ENCODE measurements at regions not wholly inside any gene's neighbourhood (a gene's known extent, or its start where the extent isn't known, plus 50 kb on each side); places are given as distances from the start of the nearest gene placed in this dataset.

DNA sequence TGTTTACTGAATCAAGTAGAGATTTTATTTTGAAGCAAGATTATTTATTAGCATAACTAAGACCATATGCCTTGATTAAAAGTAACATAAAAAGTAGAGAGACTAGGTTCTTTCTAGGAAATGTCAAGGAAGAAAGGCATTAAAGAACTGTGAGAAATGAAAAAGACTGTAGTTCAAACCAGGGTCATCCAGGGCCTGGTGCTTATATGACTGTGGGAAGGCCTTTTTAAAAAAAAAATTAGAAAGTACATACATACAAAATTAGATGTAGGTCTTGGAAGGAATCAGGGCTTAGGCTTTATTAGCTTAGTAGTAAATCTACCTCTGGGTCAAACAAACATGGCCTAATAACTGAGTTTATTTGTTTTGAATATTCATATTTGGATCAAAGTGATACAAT, 173.9 kb upstream of the TBL1XR1 start:
- H3K27ac ChIP-seq (ENCODE audit: low read depth, low read length): no peak overlapping the region
- no peak overlapping the region for H3K4me3 ChIP-seq (ENCODE audit: low read depth, low read length)
- TF ChIP-seq, protein P1, sequence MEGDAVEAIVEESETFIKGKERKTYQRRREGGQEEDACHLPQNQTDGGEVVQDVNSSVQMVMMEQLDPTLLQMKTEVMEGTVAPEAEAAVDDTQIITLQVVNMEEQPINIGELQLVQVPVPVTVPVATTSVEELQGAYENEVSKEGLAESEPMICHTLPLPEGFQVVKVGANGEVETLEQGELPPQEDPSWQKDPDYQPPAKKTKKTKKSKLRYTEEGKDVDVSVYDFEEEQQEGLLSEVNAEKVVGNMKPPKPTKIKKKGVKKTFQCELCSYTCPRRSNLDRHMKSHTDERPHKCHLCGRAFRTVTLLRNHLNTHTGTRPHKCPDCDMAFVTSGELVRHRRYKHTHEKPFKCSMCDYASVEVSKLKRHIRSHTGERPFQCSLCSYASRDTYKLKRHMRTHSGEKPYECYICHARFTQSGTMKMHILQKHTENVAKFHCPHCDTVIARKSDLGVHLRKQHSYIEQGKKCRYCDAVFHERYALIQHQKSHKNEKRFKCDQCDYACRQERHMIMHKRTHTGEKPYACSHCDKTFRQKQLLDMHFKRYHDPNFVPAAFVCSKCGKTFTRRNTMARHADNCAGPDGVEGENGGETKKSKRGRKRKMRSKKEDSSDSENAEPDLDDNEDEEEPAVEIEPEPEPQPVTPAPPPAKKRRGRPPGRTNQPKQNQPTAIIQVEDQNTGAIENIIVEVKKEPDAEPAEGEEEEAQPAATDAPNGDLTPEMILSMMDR (IDR thresholded peaks at IDR 0.05; ENCODE audit: low read depth, low read length): no peak
- H3K27me3 ChIP-seq (ENCODE audit: control insufficient read depth, insufficient read depth, low read length): no peaks in the 10 kb centered on the region
- CTCF ChIA-PET: interaction anchor here (1.0 kb wide), 1 partner anchor 9 kb away, joined by 8 read pairs; no protein-coding TSS in a partner anchor
- DNase-seq (ENCODE audit: low read depth, low spot score): no peak
- POLR2A ChIA-PET: no interaction called here
- no peaks in the 10 kb centered on the region for H3K9me3 ChIP-seq (ENCODE audit: control insufficient read depth, insufficient read depth, low read length)

DNA sequence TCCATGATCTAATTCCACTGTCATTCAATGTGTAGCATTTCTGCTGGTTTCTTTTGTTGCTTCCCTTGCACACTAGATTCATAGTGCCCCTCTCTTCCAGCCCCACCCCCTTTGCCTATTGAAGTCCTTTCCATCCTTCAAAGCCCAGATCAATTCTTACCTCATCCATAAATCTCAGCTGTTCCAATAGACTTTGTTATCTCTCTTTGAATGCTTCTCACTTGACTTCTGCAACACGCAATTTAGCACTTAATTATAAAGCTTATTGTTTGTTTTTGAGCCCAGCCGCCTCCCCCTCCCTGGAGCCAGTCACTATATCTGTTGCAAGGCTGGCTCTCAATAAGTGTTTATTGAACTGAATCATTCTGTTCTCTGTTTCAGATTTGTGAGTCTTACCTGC, 174.6 kb upstream of the TBL1XR1 start:
- TF ChIP-seq, protein P1 (IDR thresholded peaks at IDR 0.05; ENCODE audit: low read depth, low read length): no peak
- no peak for DNase-seq (ENCODE audit: low read depth, low spot score)
- POLR2A ChIA-PET: no interaction called here
- Histone ChIP-seq H3K27me3 (ENCODE audit: control insufficient read depth, insufficient read depth, low read length) (no peaks in the 10 kb centered on the region), H3K4me3 (ENCODE audit: low read depth, low read length) (no peak overlapping the region), H3K9me3 (ENCODE audit: control insufficient read depth, insufficient read depth, low read length) (no peaks in the 10 kb centered on the region), H3K27ac (ENCODE audit: low read depth, low read length) (no peak overlapping the region)
- CTCF ChIA-PET: interaction anchor here (1.0 kb wide), 1 partner anchor 8 kb away, joined by 8 read pairs; no protein-coding TSS in a partner anchor

DNA sequence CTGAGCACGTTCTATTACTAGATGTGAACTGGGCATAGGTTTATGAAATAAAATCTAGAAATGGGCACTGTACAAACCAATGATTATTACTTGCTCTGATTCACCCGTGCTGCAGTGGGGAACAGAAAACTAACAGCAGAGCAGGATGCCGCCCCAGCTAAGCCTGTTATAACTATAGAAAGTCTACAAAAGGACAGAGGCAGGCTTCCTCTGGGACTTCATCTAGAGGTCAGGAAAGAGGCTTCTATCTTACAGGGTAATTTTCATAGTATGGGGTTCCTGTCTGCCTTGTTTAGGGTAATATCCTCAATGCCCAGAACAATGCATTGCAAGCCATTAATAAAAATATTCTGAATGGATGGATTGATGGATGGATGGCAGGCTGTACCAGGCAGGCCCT, 177.0 kb upstream of the TBL1XR1 start:
- ChIA-PET POLR2A (no interaction called here), CTCF (no interaction called here)
- H3K9me3 ChIP-seq (ENCODE audit: control insufficient read depth, insufficient read depth, low read length): no peaks in the 10 kb centered on the region
- no peak overlapping the region for H3K27ac ChIP-seq (ENCODE audit: low read depth, low read length)
- TF ChIP-seq, protein P1 (IDR thresholded peaks at IDR 0.05; ENCODE audit: low read depth, low read length): no peak
- H3K27me3 ChIP-seq (ENCODE audit: control insufficient read depth, insufficient read depth, low read length): no peaks in the 10 kb centered on the region
- no peak overlapping the region for H3K4me3 ChIP-seq (ENCODE audit: low read depth, low read length)
- no peak for DNase-seq (ENCODE audit: low read depth, low spot score)

GRCh38 chr3:177375316-177375715, 178.0 kb upstream of the TBL1XR1 start:
- TF ChIP-seq, protein P1 (IDR thresholded peaks at IDR 0.05; ENCODE audit: low read depth, low read length): no peak
- H3K27me3 ChIP-seq (ENCODE audit: control insufficient read depth, insufficient read depth, low read length): no peaks in the 10 kb centered on the region
- H3K27ac ChIP-seq (ENCODE audit: low read depth, low read length): no peak overlapping the region
- CTCF ChIA-PET: interaction anchor here (0.6 kb wide), 1 partner anchor 198 kb away, joined by 3 read pairs; no protein-coding TSS in a partner anchor
- POLR2A ChIA-PET: no interaction called here
- H3K9me3 ChIP-seq (ENCODE audit: control insufficient read depth, insufficient read depth, low read length): no peaks in the 10 kb centered on the region; the same call in 1 of the 2 replicates
- no peak overlapping the region for H3K4me3 ChIP-seq (ENCODE audit: low read depth, low read length)
- DNase-seq (ENCODE audit: low read depth, low spot score): no peak

- Histone ChIP-seq H3K4me3 (ENCODE audit: low read depth, low read length) (no peak overlapping the region), H3K27me3 (ENCODE audit: control insufficient read depth, insufficient read depth, low read length) (no peaks in the 10 kb centered on the region), H3K9me3 (ENCODE audit: control insufficient read depth, insufficient read depth, low read length) (peaks cover 3% of the 10 kb centered on the region), H3K27ac (ENCODE audit: low read depth, low read length) (no peak overlapping the region)
- no peak for DNase-seq (ENCODE audit: low read depth, low spot score)
- POLR2A ChIA-PET: interaction anchor here (0.5 kb wide), 1 partner anchor 178 kb away, joined by 6 read pairs; no protein-coding TSS in a partner anchor
- TF ChIP-seq, protein P1 (IDR thresholded peaks at IDR 0.05; ENCODE audit: low read depth, low read length): no peak
- CTCF ChIA-PET: no interaction called here
These were observed 179.9 kb upstream of the TBL1XR1 start for GRCh38 chr3:177377166-177377565.
